SK-N-SH (cell line): ENCODE measurements at regions not wholly inside any gene's neighbourhood (a gene's known extent, or its start where the extent isn't known, plus 50 kb on each side); places are given as distances from the start of the nearest gene placed in this dataset.
A peak's percentile ranks its signal among the peaks of the same experiment; 100 is the strongest.

Experiments
- CTCF ChIA-PET: fragments of 300-600, 350-600 bp; formaldehyde crosslinking; extraction: SDS; loops from one replicate; lab custom pipeline; 2021; lab: Yijun Ruan, JAX
- POLR2A ChIA-PET: fragments of 350-600 bp; sonication (Branson Sonifier 250); formaldehyde crosslinking; extraction: SDS; loops from one replicate; lab custom pipeline; 2020; ENCODE audit warnings: antibody characterized with exemption, inconsistent platforms; lab: Yijun Ruan, JAX
- DNase-seq: peaks from one replicate; pipeline ENCODE4 v3.0.0; 2012
- H2AFZ ChIP-seq: fragments of 200-600 bp; sonication (generic); 2 replicates; pipeline ENCODE4 v1.8.1; 2016; ENCODE audit warnings: antibody characterized with exemption, mild to moderate bottlenecking, low read depth
- H3F3A ChIP-seq: fragments of 200-600 bp; sonication (generic); replicated peaks from 2 replicates; pipeline ENCODE3; 2016; ENCODE audit warnings: antibody characterized with exemption, mild to moderate bottlenecking; ENCODE audit not compliant: insufficient read depth
- H3K27ac ChIP-seq, 2 experiments: fragments of 200-500 bp in 1 of 2; fragments of 200-600 bp in 1 of 2; sonication (Bioruptor generic) in 1 of 2; sonication (generic), shearing (Covaris generic) in 1 of 2; 2 replicates each; pipeline versions ENCODE4 v1.5.1 to v1.6.1; 2014 to 2016; ENCODE audit warnings: low read depth in 2 of 2, inconsistent platforms in 1 of 2, low read length in 1 of 2, mild to moderate bottlenecking in 1 of 2, mixed read lengths in 1 of 2
- H3K27me3 ChIP-seq: fragments of 200-600 bp; sonication (generic), shearing (Covaris generic); 2 replicates; pipeline ENCODE4 v1.6.1; 2016; ENCODE audit warnings: mixed run types; ENCODE audit not compliant: insufficient read depth
- H3K36me3 ChIP-seq, 2 experiments: fragments of 200-500 bp in 1 of 2; fragments of 200-600 bp in 1 of 2; sonication (Bioruptor generic) in 1 of 2; sonication (generic) in 1 of 2; replicated peaks in 1 of 2; 2 replicates each; pipeline versions ENCODE3 to v1.5.1; 2014 to 2016; ENCODE audit warnings: low read length in 1 of 2, mild to moderate bottlenecking in 1 of 2; ENCODE audit not compliant: insufficient read depth in 2 of 2, control insufficient read depth in 1 of 2
- H3K4me1 ChIP-seq, 2 experiments: fragments of 200-500 bp in 1 of 2; fragments of 200-600 bp in 1 of 2; sonication (Bioruptor generic) in 1 of 2; sonication (generic), shearing (Covaris generic) in 1 of 2; 2 replicates each; pipeline versions ENCODE4 v1.5.1 to v1.6.1; 2014 to 2016; ENCODE audit warnings: low read depth in 1 of 2, low read length in 1 of 2, mixed run types in 1 of 2; ENCODE audit not compliant: insufficient read depth in 2 of 2, control insufficient read depth in 1 of 2
- H3K4me2 ChIP-seq: fragments of 200-600 bp; sonication (generic), shearing (Covaris generic); 2 replicates; pipeline ENCODE4 v1.6.1; 2017; ENCODE audit warnings: mixed run types
- H3K4me3 ChIP-seq, 2 experiments: fragments of 200-500 bp in 1 of 2; fragments of 200-600 bp in 1 of 2; sonication (Bioruptor generic) in 1 of 2; sonication (generic), shearing (Covaris generic) in 1 of 2; 2 replicates each; pipeline versions ENCODE4 v1.5.1 to v1.8.1; 2014 to 2016; ENCODE audit warnings: low read depth in 2 of 2, inconsistent platforms in 1 of 2, low read length in 1 of 2, mild to moderate bottlenecking in 1 of 2, mixed read lengths in 1 of 2, moderate library complexity in 1 of 2
- H3K79me2 ChIP-seq: fragments of 200-600 bp; sonication (generic); 2 replicates; pipeline ENCODE4 v1.8.1; 2017; ENCODE audit warnings: mild to moderate bottlenecking; ENCODE audit not compliant: insufficient read depth
- H3K9ac ChIP-seq: fragments of 200-600 bp; sonication (generic); 2 replicates; pipeline ENCODE4 v1.6.1; 2017; ENCODE audit warnings: mixed run types
- H3K9me2 ChIP-seq: fragments of 200-600 bp; sonication (generic); 2 replicates; pipeline ENCODE4 v1.6.1; 2017; ENCODE audit warnings: mixed run types
- H3K9me3 ChIP-seq: fragments of 200-600 bp; sonication (generic); 2 replicates; pipeline ENCODE4 v1.6.1; 2017; ENCODE audit warnings: mixed run types, mild to moderate bottlenecking, moderate library complexity
- H4K20me1 ChIP-seq: fragments of 200-600 bp; sonication (generic); 2 replicates; pipeline ENCODE4 v1.6.1; 2017; ENCODE audit warnings: mild to moderate bottlenecking, mixed run types; ENCODE audit not compliant: insufficient read depth
- CTCF ChIP-seq: fragments of 200-600 bp; sonication (generic); IDR thresholded peaks from 2 replicates; pipeline ENCODE4 v1.6.1; 2017; ENCODE audit warnings: antibody characterized with exemption, mild to moderate bottlenecking, moderate library complexity
- FOSL2 ChIP-seq: IDR thresholded peaks from 2 replicates; pipeline ENCODE4 v1.4.0; 2012; ENCODE audit warnings: low read depth, mild to moderate bottlenecking, moderate library complexity, borderline replicate concordance
- FOXJ3 ChIP-seq: sonication (generic); formaldehyde crosslinking; IDR thresholded peaks from 2 replicates; pipeline ENCODE4 v1.5.1; 2020; ENCODE audit warnings: mild to moderate bottlenecking, missing genetic modification reagents
- GABPA ChIP-seq: IDR thresholded peaks from 2 replicates; pipeline ENCODE4 v1.4.0; 2012; ENCODE audit warnings: low read depth, mild to moderate bottlenecking
- IRF3 ChIP-seq: fragments of 150-350 bp; IDR thresholded peaks from 2 replicates; pipeline ENCODE4 v1.6.1; 2016; ENCODE audit warnings: mild to moderate bottlenecking, low read depth, low read length
- JUND ChIP-seq: IDR thresholded peaks from 2 replicates; pipeline ENCODE4 v1.4.0; 2012
- MAX ChIP-seq: IDR thresholded peaks from 2 replicates; pipeline ENCODE4 v1.4.0; 2012; ENCODE audit warnings: low read depth
- MEF2A ChIP-seq: IDR thresholded peaks from 2 replicates; pipeline ENCODE4 v1.4.0; 2012; ENCODE audit warnings: low read depth, borderline replicate concordance
- MXI1 ChIP-seq: IDR thresholded peaks from 2 replicates; pipeline ENCODE4 v1.6.1; 2012; ENCODE audit warnings: mild to moderate bottlenecking, low read depth, low read length, improper control_type of control experiment
- NFIC ChIP-seq: IDR thresholded peaks from 2 replicates; pipeline ENCODE4 v1.4.0; 2012; ENCODE audit warnings: borderline replicate concordance
- NRF1 ChIP-seq: IDR thresholded peaks from 2 replicates; pipeline ENCODE4 v1.6.1; 2012; ENCODE audit warnings: low read depth, mild to moderate bottlenecking, low read length
- POLR2AphosphoS5 ChIP-seq: IDR thresholded peaks from 2 replicates; pipeline ENCODE4 v1.6.1; 2012; ENCODE audit warnings: low read depth, low read length
- RXRA ChIP-seq: IDR thresholded peaks from 2 replicates; pipeline ENCODE4 v1.4.0; 2012; ENCODE audit warnings: low read depth, mild to moderate bottlenecking, borderline replicate concordance
- SIN3A ChIP-seq: IDR thresholded peaks from 2 replicates; pipeline ENCODE4 v1.6.1; 2012; ENCODE audit warnings: low read depth, mild to moderate bottlenecking, low read length, moderate library complexity, borderline replicate concordance
- SMC3 ChIP-seq: IDR thresholded peaks from 2 replicates; pipeline ENCODE4 v1.6.1; 2012; ENCODE audit warnings: low read depth, low read length, improper control_type of control experiment
- TCF12 ChIP-seq: IDR thresholded peaks from 2 replicates; pipeline ENCODE4 v1.4.0; 2012
- USF2 ChIP-seq: fragments of 150-350 bp; IDR thresholded peaks from 2 replicates; pipeline ENCODE4 v1.6.1; 2017; ENCODE audit warnings: antibody characterized with exemption, low read length, low read depth, borderline replicate concordance
- ZBTB33 ChIP-seq: IDR thresholded peaks from 2 replicates; pipeline ENCODE4 v1.4.0; 2012; ENCODE audit warnings: low read depth, borderline replicate concordance
- WGBS: methylation state at CpG from one replicate; pipeline ENCODE4 v1.1.6; 2017; ENCODE audit warnings: low lambda C conversion rate; 5-methylcytosine and 5-hydroxymethylcytosine counted together

GRCh38 chr4:136643416-136643815, 888.9 kb downstream of the PCDH18 start:
- Histone ChIP-seq H3F3A (no peaks in the 10 kb centered on the region), H3K9me3 (no peaks in the 10 kb centered on the region), H3K4me3 (no peak overlapping the region), H3K9me2 (no peaks in the 10 kb centered on the region), H3K4me2 (no peak overlapping the region), H3K27me3 (no peaks in the 10 kb centered on the region), H3K9ac (no peak overlapping the region), H3K79me2 (no peaks in the 10 kb centered on the region), H2AFZ (no peak overlapping the region), H4K20me1 (no peaks in the 10 kb centered on the region), H3K27ac (no peak overlapping the region), H3K36me3 (no peaks in the 10 kb centered on the region), H3K4me1 (no peaks in the 10 kb centered on the region)
- 34% methylated on average over 2 of the region's 2 CpGs for WGBS
- CTCF ChIA-PET = no interaction called here
- TF ChIP-seq NRF1 (no peak), MEF2A (no peak), CTCF (no peak), ZBTB33 (no peak), GABPA (no peak), RXRA (no peak), IRF3 (no peak), TCF12 (no peak), USF2 (no peak), FOSL2 (no peak), MXI1 (no peak), FOXJ3 (CRISPR knock-in tag) (no peak), SMC3 (no peak), NFIC (no peak), POLR2AphosphoS5 (no peak), MAX (no peak), JUND (no peak), SIN3A (no peak)
- POLR2A ChIA-PET = no interaction called here
- peak; percentile 15 for DNase-seq
